Left ventricle myocardium inferior (tissue), 1 donor: ENCODE measurements at regions not wholly inside any gene's neighbourhood (a gene's known extent, or its start where the extent isn't known, plus 50 kb on each side); places are given as distances from the start of the nearest gene placed in this dataset.

ENCODE experiments used
- DNase-seq: peaks from one replicate; pipeline ENCODE4 v3.0.0-alpha.2; 2020
- H3K27ac ChIP-seq: fragments of 200-600 bp; replicated peaks from 2 replicates; pipeline ENCODE4 v1.8.0; 2021
- H3K27me3 ChIP-seq: fragments of 200-600 bp; 2 replicates; pipeline ENCODE4 v1.8.0; 2021; ENCODE audit warnings: low read depth
- H3K36me3 ChIP-seq: fragments of 200-600 bp; 2 replicates; pipeline ENCODE4 v1.8.0; 2021
- H3K4me1 ChIP-seq: fragments of 200-600 bp; 2 replicates; pipeline ENCODE4 v1.8.0; 2021
- H3K4me3 ChIP-seq: fragments of 200-600 bp; 2 replicates; pipeline ENCODE4 v1.8.0; 2021; ENCODE audit warnings: mild to moderate bottlenecking, moderate library complexity
- H3K9me3 ChIP-seq: fragments of 200-600 bp; replicated peaks from 2 replicates; pipeline ENCODE4 v1.8.0; 2021
- intact Hi-C: fragments of 100-400 bp; cut with micrococcal nuclease; formaldehyde crosslinking; loops from one replicate; pipeline ENCODE4 v1.11.0; 2022
- TF ChIP-seq, protein P1 (sequence below): fragments of 200-600 bp; IDR thresholded peaks from 2 replicates; pipeline ENCODE4 v1.8.0; 2021; ENCODE audit warnings: antibody characterized with exemption, mild to moderate bottlenecking, borderline replicate concordance
- donor health status: DM: no; HTN: yes; CAD: no; lungs with severe emphysema.

DNA sequence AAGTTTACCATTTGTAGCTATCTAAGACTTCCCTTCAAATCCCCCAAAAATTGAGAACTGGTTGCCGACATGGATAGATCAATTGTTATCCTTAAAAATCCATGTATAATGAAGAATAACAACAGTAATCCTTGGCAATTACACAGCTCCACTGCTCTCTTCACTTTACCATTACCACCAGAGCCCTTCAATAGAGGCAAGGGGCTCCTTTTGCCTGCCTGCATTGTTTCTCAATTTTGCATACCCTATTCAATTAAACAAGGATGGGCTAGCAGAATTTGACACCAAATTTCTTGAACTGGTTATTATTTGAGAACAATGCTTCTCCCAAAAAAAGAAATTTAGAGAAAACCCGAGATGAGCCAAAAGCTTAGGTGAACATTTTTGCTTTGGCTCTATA lies 387.8 kb upstream of the PKN2 start:
- no peak overlapping the region for H3K4me3 ChIP-seq
- H3K27ac ChIP-seq, result no peak overlapping the region
- TF ChIP-seq, protein P1, sequence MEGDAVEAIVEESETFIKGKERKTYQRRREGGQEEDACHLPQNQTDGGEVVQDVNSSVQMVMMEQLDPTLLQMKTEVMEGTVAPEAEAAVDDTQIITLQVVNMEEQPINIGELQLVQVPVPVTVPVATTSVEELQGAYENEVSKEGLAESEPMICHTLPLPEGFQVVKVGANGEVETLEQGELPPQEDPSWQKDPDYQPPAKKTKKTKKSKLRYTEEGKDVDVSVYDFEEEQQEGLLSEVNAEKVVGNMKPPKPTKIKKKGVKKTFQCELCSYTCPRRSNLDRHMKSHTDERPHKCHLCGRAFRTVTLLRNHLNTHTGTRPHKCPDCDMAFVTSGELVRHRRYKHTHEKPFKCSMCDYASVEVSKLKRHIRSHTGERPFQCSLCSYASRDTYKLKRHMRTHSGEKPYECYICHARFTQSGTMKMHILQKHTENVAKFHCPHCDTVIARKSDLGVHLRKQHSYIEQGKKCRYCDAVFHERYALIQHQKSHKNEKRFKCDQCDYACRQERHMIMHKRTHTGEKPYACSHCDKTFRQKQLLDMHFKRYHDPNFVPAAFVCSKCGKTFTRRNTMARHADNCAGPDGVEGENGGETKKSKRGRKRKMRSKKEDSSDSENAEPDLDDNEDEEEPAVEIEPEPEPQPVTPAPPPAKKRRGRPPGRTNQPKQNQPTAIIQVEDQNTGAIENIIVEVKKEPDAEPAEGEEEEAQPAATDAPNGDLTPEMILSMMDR, result no peak
- H3K27me3 ChIP-seq, result no peaks in the 10 kb centered on the region
- H3K36me3 ChIP-seq, result no peaks in the 10 kb centered on the region
- H3K4me1 ChIP-seq, result no peaks in the 10 kb centered on the region
- H3K9me3 ChIP-seq, result no peaks in the 10 kb centered on the region
- DNase-seq, result no peak
- intact Hi-C loops, result no loop called here

DNA sequence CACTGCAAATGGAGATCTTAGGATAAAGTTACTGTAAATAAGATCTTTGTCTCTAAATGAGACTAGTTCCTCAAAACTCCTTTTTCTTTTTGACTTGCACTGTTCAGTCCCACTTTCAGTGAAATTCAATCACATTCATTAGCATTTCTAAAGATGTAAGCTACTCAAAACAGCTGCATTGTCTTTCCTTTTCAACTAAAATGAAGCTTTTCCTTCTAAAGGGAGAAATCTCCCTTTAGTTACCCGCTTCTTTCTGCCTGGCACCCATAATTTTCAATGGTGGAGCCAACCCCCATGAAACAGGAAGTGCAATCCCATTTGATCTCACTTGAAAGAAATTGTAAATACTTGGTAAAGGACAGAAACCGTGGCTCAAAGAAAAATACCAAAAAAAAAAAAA lies 387.4 kb upstream of the PKN2 start:
- Histone ChIP-seq H3K27me3 (no peaks in the 10 kb centered on the region), H3K4me1 (no peaks in the 10 kb centered on the region), H3K9me3 (no peaks in the 10 kb centered on the region), H3K27ac (no peak overlapping the region), H3K4me3 (no peak overlapping the region), H3K36me3 (no peaks in the 10 kb centered on the region)
- DNase-seq, result no peak
- intact Hi-C loops, result no loop called here
- TF ChIP-seq, protein P1, result no peak

DNA sequence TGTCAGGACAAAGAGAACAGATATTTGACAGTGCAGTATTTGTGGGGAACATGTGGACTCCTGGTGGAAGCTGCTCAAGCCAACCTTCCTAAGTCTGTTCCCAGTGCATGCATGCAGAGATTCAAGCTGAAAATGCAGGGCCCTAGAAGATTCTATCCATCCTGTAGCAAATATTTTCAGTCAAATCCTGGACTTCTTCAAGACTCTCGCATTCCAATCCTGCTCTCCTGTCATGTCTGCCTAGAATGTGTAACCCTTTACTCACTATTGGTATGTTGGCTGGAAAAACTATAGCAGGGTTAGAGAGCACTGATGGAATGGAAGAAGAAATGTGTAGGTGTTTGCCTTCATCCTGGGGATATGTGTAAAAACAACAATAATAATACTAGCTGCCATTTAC lies 385.6 kb upstream of the PKN2 start:
- Histone ChIP-seq H3K27ac (no peak overlapping the region), H3K36me3 (no peaks in the 10 kb centered on the region), H3K4me3 (no peak overlapping the region), H3K27me3 (no peaks in the 10 kb centered on the region), H3K9me3 (no peaks in the 10 kb centered on the region), H3K4me1 (no peaks in the 10 kb centered on the region)
- TF ChIP-seq, protein P1, result no peak
- intact Hi-C loops, result no loop called here
- DNase-seq, result no peak

DNA sequence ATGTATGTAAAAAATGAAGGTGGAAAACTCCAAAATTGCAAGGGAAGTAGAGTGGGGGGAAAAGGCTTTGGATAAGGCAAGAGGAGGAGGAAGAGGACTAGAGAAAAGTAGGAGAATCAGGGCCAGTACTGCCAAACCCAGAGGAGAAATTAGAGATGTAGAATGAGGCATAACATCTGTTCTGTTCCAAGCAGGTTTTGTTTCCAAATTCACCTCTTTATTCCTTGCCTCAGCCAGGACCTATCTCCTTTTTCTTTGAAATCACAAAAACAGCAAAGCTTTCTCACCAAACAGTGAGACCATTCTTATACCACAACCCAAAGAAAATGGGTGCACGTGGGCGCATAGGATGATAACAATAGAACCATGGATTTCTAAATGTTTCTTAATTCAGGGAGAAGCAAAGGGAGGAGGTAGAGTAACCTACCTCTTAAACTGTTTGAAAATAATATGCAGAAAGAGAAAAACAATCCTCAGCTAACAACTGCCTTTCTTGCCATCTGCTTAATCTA lies 383.3 kb upstream of the PKN2 start:
- TF ChIP-seq, protein P1, result no peak
- no peaks in the 10 kb centered on the region for H3K4me1 ChIP-seq
- DNase-seq, result no peak
- no peak overlapping the region for H3K27ac ChIP-seq
- no peak overlapping the region for H3K4me3 ChIP-seq
- H3K36me3 ChIP-seq, result no peaks in the 10 kb centered on the region
- H3K9me3 ChIP-seq, result no peaks in the 10 kb centered on the region
- intact Hi-C loops, result no loop called here
- no peaks in the 10 kb centered on the region for H3K27me3 ChIP-seq

DNA sequence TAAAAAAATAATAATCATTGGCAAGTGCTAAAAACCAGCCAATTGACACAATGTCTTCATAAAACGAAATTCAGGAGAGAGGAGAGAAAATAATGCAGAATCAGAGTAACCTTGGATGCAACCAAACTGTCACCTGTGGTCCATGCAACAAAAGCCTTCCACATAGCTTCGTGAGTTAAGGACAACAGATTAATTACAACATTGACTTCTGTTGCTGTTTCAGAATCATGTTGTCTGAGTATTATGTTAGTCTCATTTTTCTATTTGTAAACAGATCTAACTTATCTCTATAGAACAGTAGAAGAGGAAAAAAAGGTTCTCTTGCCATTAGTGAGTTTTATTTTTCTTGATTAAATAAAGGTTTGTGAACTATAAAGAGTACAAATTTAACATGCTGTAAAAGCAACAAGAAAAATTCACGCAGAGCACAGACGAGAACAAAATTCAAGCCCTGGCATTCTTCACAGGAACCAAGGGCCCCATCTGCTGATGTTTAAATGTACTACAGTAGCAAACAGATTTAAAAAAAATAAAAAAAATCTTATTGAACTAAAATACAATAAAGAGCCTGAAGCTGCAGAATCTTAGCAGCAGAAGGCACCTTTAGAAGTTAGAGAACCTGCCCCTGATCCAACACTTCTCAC lies 381.1 kb upstream of the PKN2 start:
- Histone ChIP-seq H3K4me3 (no peak overlapping the region), H3K36me3 (no peaks in the 10 kb centered on the region), H3K4me1 (no peaks in the 10 kb centered on the region), H3K27me3 (no peaks in the 10 kb centered on the region), H3K27ac (no peak overlapping the region), H3K9me3 (no peaks in the 10 kb centered on the region)
- intact Hi-C loops, result no loop called here
- no peak for DNase-seq
- TF ChIP-seq, protein P1, result peak; percentile 59
